NCI-H128 (cell line): ENCODE measurements at regions not wholly inside any gene's neighbourhood (a gene's known extent, or its start where the extent isn't known, plus 50 kb on each side); places are given as distances from the start of the nearest gene placed in this dataset.

Experiments used
- DNase-seq: peaks from one replicate; lab custom pipeline; 2025; ENCODE audit not compliant: unreplicated experiment; lab: John Stamatoyannopoulos, UW

DNA sequence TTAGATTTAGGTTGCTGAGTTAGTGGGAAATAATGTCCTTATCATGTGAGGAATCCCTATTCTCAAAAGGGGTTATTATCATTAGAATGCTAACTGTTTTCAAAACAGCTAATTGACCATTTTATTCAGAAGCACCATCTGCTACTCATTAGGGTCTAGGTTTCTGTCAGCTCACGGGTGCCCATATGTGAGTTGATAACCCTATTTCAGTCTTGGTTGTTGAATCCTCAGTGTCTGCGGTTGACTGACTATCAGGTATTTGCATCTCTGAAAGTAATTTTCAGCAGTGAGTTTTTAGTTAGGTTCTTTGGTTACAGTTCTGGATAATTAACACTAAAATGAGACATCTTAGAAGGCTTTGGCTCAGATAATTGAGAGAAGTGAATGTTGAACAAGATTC is 1404.0 kb downstream of the AACS start:
- DNase-seq = no peak

DNA sequence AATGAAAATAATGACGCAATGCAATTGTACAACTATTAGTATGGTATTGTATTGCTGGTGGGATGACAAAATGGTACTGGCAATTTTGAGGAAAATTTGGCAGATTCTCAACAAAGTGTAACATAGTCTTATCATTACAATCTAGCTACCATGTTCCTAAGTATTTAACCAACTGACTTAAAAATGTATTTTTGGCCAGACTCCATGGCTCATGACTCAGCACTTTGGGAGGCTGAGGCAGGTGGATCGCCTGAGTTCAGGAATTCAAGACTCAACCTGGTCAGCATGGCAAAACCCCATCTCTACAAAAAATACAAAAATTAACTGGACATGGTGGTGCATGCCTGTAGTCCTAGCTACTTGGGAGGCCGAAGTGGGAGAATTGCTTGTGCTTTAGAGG is 1409.5 kb downstream of the AACS start:
- DNase-seq = no peak

DNA sequence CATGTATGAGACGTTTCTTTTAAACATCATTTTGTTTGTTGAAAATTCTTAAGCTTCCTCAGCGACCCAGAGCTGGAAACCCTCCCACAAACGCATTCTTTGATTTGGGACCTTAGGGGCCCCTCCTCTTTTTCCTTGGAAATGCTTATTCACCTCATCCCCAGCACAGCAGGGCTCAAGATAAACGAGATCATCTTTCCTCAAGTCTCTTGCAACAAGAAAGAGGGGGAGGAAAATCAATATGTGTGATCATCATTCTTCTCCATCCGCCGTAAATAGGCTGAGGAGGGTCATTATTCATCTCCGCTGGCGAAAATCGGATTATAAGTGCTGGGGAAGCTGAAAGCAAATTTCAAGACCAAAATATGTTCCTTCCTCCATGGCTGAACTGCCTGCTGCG is 1415.2 kb downstream of the AACS start:
- no peak for DNase-seq

- no peak for DNase-seq
These were observed 1416.5 kb downstream of the AACS start for GRCh38 chr12:126481688-126482087.

- DNase-seq = no peak
These were observed 1417.1 kb downstream of the AACS start for GRCh38 chr12:126482238-126482889.

DNA sequence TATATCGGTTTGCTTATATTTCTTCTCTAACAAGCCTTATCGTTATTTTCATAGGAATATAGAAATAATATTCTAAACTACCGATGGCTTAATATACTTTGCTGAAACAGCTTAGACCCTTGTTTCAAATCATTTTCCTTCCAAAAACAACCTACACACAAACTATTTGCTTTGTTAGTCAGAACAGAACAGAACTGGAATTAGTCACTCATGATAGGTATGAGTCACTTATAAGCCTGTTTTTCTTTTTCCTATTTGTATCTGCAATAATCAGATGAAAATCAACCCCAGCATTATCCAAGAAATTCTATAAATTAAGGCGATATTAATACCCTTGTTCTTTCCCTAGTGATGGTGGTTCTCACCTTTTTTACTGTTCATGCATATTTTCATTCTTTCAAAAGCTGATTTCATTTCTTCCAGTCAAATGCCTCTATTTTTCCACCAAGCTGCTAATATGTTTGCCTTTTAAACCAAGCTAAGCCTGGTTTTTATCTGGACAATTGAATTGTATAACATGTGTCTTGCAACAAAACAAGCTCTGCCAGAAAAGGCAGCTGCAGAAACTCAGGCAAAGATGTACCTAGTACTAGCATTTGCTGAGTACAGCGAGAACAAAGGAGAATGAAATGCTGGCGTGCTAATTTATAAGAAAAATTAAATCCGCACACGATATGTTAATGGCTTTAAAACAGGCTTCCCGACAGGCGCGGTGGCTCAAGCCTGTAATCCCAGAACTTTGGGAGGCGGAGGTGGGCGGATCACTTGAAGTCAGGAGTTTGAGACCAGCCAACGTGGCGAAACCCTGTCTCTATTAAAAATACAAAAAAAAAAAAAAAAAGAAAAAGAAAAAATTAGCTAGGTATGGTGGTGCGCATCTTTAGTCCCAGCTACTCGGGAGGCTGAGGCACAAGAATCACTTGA is 1418.2 kb downstream of the AACS start:
- no peak for DNase-seq

- no peak for DNase-seq
These were observed 1422.3 kb downstream of the AACS start for GRCh38 chr12:126487431-126487980.

GRCh38 chr12:126488806-126489205 is 1423.6 kb downstream of the AACS start:
- no peak for DNase-seq

- no peak for DNase-seq
These were observed 1426.9 kb downstream of the AACS start for GRCh38 chr12:126492181-126492580.

DNA sequence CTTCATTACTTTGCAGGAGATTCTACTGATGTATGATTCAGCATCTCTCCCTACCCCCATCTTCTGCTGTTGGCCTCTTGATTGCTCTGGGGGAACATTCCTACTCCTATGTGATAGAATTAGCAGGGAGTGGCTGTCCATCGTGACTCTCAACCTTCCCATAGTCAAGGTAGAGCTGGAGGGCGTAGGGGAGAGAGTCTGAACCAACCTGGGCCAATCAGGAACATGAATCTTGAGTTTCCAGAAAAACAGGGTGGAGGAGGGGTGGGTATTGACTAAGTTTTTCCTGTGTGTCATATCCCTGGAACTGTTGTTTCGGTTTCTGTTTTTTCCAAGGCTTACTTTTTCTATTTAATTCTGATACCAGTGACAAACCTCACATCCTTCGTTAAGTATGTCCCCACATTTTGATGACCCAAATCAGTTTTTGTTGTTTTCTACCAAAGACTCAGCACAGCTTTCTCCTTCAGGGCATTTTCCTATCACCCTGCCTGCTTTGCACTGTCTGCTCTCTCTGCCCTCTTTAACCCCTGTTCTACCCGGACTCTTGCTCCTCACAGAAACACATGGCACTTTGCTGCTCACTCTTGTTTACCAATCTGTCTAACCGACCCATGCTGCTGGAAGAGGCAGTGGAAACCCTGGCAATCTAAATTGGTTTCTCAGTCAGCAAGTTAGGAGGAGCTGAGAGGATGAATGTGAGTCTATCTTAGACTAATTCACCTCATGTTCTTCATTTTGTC is 1428.3 kb downstream of the AACS start:
- no peak for DNase-seq

GRCh38 chr12:126496201-126496600 is 1431.0 kb downstream of the AACS start:
- no peak for DNase-seq

GRCh38 chr12:126506426-126507182 is 1441.4 kb downstream of the AACS start:
- DNase-seq = no peak

GRCh38 chr12:126507231-126507630 is 1442.0 kb downstream of the AACS start:
- no peak for DNase-seq

DNA sequence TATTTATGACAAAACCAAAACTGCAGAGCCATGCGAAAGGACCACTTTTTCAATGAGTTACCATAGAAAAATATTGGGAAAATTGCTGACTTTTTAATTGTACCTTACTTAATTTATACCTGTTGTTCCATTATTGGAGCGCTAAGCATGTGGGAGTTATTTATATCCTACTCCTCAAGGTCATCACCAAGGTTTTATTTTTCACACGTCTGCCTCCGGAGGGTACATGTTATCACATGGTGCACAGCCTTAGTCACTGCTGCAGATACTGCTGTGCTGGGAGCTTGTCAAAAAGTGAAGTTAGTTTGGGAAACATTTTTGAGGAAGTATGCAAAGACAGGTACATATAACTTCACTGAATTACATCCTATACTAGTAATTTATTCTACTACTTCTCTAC is 1444.3 kb downstream of the AACS start:
- no peak for DNase-seq

- DNase-seq = no peak
These were observed 1445.4 kb downstream of the AACS start for GRCh38 chr12:126510630-126511029.

GRCh38 chr12:126512916-126513913 is 1448.0 kb downstream of the AACS start:
- no peak for DNase-seq

DNA sequence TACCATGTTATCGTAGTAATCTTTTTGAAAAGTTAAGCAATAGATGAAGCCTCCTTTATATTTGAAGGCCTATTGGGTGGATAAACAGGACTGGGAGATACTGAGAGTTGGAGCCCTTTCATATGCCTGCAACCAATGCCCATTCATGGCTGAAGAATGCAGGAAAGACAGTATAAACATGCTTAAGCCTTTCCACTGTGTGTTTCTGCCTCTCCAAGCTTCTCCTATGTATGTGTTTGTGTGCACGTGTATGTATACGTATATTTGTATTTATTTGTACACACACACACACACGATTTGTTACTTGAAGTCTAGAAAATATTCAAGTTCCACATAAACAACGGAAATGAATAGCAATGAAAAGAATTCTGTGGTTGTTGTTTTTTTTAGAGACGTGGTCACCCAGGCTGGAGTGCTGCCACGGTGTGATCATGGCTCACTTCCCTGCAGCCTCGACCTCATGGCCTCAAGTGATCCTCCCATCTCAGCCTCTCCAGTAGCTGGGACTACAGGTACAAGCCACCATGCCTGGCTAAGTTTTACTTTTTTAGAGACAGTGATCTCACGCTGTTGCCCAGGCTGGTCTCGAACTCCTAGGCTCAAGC is 1453.5 kb downstream of the AACS start:
- no peak for DNase-seq

- no peak for DNase-seq
These were observed 1454.6 kb downstream of the AACS start for GRCh38 chr12:126519833-126520232.

DNA sequence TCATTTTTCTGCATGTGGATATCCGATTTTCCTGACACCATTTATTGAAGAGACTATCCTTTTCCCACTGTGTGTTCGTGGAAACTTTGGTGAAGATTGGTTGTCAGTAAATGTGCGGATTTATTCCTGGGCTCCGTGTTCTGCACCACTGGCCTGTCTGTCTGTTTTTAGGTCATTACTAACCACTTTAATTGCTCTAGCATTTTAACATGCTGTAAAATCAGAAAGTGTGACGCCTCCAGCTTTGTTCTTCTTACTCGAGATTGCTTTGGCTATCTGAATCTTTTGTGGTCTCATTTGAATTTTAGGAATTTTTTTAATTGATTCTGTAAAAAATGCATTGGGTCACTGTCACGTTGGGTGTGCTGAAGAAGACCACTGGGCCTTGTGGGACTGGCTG is 1458.7 kb downstream of the AACS start:
- DNase-seq = no peak
